ENCODE measurements at regions not wholly inside any gene's neighbourhood (a gene's known extent, or its start where the extent isn't known, plus 50 kb on each side); places are given as distances from the start of the nearest gene placed in this dataset.
"Not testable (repeated sequence)": the region's sequence is repeated elsewhere in the genome, so short reads cannot be mapped to it uniquely, and the experiment has no call there.

GRCh38 chr19:30245401-30246039 is 126.7 kb upstream of the ZNF536 start:
- no peak for DNase-seq

DNA sequence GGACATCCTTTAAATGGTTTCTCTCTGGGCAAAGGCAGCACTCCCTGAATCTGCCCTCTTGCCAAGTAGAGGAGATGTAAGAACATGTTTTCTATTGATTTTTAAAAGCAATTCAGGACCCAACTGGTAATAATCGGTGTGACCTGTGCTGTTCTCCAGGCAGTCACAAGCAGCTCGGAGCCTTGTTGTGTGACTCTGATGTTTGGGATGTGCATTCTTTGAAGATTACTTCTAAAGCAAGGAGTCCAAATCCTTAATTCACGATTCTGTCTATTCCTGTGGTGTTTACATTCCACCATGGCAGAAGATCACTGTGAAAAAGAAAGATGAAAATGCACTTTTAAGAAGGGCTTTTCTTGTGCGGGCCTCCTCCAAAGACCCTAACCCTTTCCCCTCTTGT is 122.3 kb upstream of the ZNF536 start:
- no peak for DNase-seq

GRCh38 chr19:30252214-30252613 is 120.0 kb upstream of the ZNF536 start:
- no peak for DNase-seq

- DNase-seq = no peak
Measured at GRCh38 chr19:30253581-30253996, 118.6 kb upstream of the ZNF536 start.

- no peak for DNase-seq
Measured at GRCh38 chr19:30254158-30254557, 118.0 kb upstream of the ZNF536 start.

DNA sequence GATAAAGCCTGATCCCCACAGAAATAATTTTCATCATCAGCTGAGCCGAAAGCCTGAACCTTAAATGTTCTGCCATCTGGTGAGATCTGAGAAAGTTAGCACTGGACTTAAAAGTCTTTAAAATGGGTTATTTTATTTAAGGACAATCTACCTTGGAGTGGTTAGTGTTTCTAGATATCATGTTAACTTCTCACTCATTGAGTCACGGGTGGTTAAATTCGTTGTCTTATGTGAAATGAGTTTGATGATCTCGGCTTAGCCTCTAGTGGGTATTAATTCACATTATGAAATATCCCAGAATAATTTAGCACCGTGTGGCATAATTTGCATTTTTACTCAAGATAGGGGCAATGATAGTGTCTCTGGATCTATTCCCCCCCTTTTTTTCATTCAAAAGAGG is 117.4 kb upstream of the ZNF536 start:
- no peak for DNase-seq

- DNase-seq = no peak
Measured at GRCh38 chr19:30255791-30256495, 116.2 kb upstream of the ZNF536 start.

- no peak for DNase-seq
Measured at GRCh38 chr19:30256496-30256850, 115.7 kb upstream of the ZNF536 start.

GRCh38 chr19:30263830-30264381 is 108.3 kb upstream of the ZNF536 start:
- no peak for DNase-seq

DNA sequence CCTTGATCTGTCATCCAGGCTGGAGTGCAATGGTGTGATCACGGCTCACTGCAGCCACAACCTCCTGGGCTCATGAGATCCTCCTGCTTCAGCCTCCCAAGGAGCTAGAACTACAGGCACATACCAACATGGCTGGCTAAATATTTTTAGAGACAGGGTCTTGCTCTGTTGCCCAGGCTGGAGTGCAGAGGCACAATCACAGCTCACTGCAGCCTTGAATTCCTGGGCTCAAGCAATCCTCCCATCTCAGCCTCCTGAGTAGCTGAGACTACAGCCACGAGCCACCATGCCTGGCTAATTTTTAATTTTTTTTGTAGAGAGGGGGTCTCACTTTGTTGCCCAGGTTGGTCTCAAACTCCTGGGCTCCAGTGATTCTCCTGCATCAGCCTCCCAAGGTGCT is 106.3 kb upstream of the ZNF536 start:
- DNase-seq = not testable (repeated sequence)

DNA sequence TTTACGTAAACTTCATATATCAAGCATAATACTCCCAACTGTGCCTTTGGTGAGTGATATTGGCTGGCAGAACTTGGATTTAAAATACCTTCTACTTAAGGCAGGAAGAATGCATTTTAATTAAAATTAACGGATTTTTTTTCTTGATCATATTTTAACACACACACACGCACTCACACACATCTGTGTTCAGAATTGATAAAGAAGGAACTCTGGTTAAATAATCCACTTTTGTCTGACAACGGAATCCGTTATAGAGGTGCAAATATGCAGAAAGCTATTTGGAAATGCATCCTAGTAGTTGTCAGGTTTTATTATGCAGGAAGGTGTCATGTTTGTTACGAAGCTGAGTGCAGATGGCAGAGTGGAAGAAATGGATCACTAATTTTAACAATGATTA is 105.5 kb upstream of the ZNF536 start:
- no peak for DNase-seq

GRCh38 chr19:30267332-30267731 is 104.9 kb upstream of the ZNF536 start:
- no peak for DNase-seq

- no peak for DNase-seq
Measured at GRCh38 chr19:30268601-30269000, 103.6 kb upstream of the ZNF536 start.

- DNase-seq = no peak
Measured at GRCh38 chr19:30269638-30270037, 102.5 kb upstream of the ZNF536 start.

GRCh38 chr19:30271816-30272215 is 100.4 kb upstream of the ZNF536 start:
- DNase-seq = no peak

- no peak for DNase-seq
Measured at GRCh38 chr19:30272554-30272953, 99.6 kb upstream of the ZNF536 start.

- DNase-seq = no peak
Measured at GRCh38 chr19:30273184-30273583, 99.0 kb upstream of the ZNF536 start.

GRCh38 chr19:30274987-30275386 is 97.2 kb upstream of the ZNF536 start:
- DNase-seq = no peak

DNA sequence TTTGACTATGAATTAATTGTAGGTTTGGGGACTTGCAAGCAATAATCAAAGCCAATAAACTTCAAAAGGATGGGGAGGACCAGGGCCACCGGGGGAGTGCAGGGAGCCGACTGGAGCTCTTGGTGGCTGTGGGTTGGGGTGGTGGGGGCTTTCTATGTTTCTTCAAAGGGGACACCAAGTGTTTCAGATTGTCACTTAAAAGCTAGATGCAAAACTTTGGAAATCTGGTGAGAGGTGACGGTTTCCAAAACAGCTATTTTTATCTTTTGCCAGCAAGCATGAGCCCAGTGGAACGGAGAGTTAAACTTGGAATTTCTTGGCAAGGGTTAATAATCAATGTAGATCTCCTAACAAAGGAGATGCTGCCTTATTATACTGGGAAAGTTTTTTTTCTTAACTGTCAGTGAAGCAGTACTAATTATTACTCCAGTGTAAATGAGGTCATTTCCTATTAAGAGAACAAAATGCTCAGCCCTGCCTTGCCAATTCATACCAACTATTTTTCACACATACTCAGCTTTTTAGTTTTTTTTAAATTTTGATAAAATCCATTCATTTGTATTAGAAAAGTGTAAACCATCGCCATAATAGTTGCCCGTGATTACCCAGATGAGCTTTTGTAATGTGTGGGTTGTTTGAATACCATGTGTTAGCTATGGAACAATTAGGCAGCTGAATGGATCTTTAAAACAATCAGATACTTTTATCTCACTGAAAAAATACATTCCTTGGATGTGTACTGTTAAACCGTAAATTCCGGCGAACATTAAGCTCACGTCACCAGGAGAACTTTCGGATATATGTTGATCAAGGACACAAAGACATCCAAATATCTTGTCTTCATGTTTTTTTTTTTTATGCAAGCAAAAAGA is 95.9 kb upstream of the ZNF536 start:
- no peak for DNase-seq

GRCh38 chr19:30276883-30277280 is 95.3 kb upstream of the ZNF536 start:
- DNase-seq = no peak

- no peak for DNase-seq
Measured at GRCh38 chr19:30277941-30278881, 94.0 kb upstream of the ZNF536 start.

- DNase-seq = no peak
Measured at GRCh38 chr19:30278882-30279254, 93.3 kb upstream of the ZNF536 start.

DNA sequence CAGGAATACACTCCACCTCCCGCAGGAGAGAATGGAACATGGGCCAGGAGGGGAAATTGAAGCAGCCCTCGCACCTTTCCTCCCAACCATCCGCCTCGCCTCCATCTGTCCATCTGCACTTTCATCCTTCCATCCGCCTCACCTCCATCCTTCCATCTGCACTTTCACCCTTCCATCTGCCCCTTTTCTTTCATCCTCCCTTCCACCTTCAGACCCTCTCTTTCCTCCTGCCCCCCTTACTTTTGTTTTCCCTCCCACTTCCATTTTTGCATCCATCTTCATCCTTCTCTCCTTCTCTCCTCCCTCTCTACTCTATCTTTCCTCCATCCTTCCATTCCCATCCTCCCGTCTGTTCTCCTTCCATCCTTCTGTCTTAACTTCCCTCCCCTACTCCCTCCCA is 92.2 kb upstream of the ZNF536 start:
- DNase-seq = no peak
